ENCODE measurements at regions not wholly inside any gene's neighbourhood (a gene's known extent, or its start where the extent isn't known, plus 50 kb on each side); places are given as distances from the start of the nearest gene placed in this dataset.

GRCh38 chr10:4012848-4013247 lies 227.8 kb upstream of the KLF6 start:
- TF ChIP-seq, protein P1, sequence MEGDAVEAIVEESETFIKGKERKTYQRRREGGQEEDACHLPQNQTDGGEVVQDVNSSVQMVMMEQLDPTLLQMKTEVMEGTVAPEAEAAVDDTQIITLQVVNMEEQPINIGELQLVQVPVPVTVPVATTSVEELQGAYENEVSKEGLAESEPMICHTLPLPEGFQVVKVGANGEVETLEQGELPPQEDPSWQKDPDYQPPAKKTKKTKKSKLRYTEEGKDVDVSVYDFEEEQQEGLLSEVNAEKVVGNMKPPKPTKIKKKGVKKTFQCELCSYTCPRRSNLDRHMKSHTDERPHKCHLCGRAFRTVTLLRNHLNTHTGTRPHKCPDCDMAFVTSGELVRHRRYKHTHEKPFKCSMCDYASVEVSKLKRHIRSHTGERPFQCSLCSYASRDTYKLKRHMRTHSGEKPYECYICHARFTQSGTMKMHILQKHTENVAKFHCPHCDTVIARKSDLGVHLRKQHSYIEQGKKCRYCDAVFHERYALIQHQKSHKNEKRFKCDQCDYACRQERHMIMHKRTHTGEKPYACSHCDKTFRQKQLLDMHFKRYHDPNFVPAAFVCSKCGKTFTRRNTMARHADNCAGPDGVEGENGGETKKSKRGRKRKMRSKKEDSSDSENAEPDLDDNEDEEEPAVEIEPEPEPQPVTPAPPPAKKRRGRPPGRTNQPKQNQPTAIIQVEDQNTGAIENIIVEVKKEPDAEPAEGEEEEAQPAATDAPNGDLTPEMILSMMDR (IDR thresholded peaks at IDR 0.05; ENCODE audit: insufficient read depth, low read length, poor library complexity, severe bottlenecking), result no peak
- TF ChIP-seq EZH2phosphoT487 (conservative IDR thresholded peaks at IDR 0.05; ENCODE audit: low read length), result no peak
